ENCODE measurements at regions not wholly inside any gene's neighbourhood (a gene's known extent, or its start where the extent isn't known, plus 50 kb on each side); places are given as distances from the start of the nearest gene placed in this dataset.

DNA sequence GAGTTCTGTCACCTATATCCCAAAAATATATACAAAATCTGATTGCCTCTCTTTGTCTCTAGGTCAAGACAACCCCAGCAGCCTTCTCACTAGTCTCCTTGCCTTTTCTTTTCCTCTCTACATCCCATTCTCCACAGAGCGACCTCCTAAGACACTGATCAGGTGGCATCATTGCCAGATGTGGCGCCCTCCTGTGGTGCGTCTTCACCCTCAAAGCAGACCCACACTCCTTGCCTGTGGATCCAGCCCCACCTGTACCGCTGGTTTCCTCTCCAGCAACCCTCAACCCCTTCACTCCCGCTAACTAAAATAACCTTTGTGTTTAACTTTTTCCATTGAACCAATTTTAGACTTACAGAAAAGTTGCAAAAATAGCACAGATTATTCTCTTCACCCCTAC, 273.3 kb downstream of the GLI2 start:
- intact Hi-C loops (cut with micrococcal nuclease): no loop called here
- DNase-seq (no peak), ATAC-seq (no peak)

DNA sequence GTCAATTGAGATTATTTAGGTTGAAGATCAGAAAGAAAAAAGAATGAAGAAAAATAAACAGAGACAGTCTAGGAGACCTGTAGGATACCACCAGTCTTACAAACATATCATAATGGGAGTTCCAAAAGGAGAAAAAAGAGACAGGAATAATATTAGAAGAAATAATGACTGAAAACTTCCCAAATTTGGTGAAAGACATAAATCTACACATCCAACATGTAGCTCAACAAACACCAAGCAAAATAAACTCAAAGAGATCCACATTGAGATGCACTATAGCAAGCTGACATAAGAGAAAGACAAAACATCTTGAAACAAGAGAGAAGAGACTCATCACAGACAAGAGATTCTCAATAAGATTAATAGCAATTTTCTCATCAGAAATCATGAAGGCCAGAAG, 274.0 kb downstream of the TFCP2L1 start:
- no peak for DNase-seq
- intact Hi-C loops (cut with micrococcal nuclease): no loop called here

DNA sequence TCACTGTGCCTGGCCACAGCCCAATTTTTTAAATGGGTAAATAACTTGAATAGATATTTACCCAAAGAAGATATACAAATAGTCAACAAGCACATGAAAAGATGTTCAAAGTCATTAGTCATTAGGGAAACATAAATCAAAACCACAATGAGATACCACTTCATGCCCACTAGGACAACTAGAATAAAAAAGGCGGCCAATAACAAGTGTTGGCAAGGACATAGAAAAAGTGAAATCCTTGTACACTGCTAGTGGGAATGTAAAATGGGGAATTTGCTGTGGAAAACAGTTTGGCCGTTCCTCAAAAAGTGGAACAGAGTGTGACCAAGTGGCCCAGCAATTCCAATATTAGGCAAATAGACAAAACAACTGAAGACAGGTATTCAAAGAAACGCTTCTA, 270.1 kb downstream of the TFCP2L1 start:
- intact Hi-C loops (cut with micrococcal nuclease): no loop called here

More for the DNA sequence above, 274.0 kb downstream of the TFCP2L1 start:
- no peak for ATAC-seq

DNA sequence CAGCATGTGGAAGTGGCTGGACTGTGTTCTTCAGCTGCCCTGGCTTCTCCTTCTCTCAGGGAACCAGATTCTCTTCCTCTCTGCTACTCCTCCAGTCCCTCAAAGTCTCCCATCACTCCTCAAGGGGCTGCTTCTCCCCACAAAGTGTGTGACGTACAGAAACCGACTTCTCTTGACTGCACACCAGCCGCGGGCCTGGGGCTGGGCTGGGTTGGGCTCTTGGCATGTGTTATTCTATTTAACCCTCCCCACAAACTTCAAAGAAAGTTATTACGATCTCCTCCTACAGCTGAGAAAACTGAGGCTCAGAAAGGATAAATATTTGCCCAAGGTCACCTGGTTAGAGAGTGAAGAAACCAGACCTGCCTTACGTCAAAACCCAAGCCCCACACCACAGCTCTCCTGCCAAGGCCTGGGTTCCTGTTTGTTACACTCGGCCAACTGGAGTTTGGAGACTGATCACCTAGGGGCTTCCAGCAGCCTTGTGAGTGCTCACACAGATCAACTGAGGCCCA, 269.0 kb downstream of the TFCP2L1 start:
- intact Hi-C loops (cut with micrococcal nuclease): no loop called here
- ATAC-seq (no peak), DNase-seq (no peak)

More for the DNA sequence above, 270.1 kb downstream of the TFCP2L1 start:
- DNase-seq (no peak), ATAC-seq (no peak)

DNA sequence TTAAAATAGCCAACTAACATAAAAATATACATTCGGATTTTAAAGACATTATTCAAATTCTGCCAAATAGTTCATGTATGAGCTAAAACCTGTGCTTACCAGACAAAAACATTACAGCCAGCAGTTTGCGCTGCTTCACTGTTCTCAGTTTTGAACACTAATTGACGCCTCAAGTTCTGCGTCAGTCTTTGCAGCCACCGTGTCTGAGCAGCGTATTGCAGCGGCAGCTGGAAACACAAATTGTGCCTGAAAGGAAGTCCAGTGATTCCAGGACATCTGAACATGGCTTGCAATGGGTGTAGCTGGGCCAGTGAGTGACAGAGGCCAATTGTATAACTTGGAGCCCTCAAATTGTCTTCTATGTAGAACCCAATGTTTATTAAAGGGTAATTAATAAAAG, 267.6 kb downstream of the TFCP2L1 start:
- DNase-seq (no peak), ATAC-seq (no peak)
- intact Hi-C loops (cut with micrococcal nuclease): no loop called here

DNA sequence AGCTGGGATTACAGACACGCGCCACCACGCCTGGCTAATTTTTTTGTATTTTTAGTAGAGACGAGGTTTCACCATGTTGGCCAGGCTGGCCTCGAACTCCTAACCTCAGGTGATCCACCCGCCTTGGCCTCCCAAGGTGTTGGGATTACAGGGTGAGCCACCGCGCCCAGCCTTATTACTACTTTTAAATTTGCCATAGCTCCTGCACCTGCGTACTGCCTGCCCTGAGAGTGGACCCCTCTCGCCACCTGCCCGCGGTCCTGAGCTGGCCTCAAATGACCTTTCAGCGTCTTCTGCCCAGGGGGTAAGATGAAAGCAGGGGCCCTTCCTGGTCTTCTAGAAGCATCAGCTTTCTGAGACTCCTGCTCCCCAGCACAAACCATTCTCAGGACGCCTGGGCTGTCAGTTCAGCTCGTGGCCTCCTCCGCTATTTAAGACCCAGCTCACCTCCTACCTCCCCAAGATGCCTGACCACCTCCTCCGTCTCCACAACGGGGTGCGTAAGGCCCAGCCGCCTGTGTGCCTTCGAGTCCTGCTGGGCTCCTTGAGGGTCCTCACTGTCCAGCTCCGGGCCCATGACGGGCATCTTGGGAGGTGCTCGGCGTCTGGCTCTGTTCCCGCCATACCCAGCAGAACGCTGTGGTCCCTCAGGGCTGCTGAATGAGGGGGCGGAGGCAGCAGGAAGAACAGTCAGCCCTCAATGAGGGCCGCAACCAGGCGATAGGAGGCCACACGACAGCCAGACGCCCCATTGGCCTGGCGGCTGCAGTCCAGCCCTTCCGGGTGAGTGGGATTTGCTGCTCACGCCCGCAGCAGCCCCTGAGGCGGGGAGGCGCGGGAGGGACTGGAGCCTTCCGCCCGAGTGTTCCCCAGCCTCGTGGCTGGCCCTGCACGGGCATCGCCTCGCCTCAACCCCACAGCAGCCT, 266.6 kb downstream of the TFCP2L1 start:
- peak; percentile 50 for DNase-seq
- ATAC-seq: peak; percentile 82
- intact Hi-C loops (cut with micrococcal nuclease): no loop called here

DNA sequence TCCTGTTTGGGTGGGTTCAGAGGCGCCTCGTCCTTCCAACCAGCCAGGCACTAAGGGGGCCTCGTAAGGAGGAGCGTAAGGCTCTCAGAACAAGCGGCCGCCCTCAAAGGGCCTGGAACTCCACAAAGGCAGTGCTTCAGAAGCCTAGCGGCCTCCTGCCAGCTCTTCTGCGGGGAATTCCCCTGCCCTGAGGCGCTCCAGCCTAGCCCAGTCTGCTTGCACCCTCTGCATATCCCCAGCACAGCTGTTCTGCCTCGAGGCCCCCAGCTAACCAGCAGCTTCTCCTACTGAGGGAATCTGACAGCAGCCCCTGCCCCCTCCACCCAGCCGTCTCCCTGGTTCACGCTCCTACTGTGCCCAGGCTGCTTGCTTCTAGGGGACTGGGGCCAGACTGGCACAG, 265.9 kb downstream of the TFCP2L1 start:
- ATAC-seq: peak; percentile 63
- peak; percentile 34 for DNase-seq
- intact Hi-C loops (cut with micrococcal nuclease): no loop called here

DNA sequence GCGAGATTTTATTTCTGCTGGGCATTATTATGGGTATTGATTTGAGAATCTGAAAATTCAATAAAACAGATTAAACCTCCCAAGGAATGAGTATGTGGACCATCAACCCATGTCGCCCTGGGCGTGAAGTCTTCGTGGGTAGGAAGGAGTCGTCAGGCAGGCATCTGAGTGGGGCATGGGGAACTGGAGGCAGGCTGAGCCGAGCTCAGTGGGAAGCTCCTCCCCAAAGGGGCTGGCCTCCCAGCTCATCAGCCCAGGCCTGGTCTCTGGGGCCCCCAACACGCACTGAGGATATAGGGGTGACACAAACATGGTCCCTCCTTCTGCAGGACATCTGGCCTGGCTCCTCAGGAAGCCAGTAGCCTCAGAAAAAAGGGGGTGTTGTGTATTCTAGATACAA, 265.2 kb downstream of the TFCP2L1 start:
- ATAC-seq (no peak), DNase-seq (no peak)
- intact Hi-C loops (cut with micrococcal nuclease): no loop called here

DNA sequence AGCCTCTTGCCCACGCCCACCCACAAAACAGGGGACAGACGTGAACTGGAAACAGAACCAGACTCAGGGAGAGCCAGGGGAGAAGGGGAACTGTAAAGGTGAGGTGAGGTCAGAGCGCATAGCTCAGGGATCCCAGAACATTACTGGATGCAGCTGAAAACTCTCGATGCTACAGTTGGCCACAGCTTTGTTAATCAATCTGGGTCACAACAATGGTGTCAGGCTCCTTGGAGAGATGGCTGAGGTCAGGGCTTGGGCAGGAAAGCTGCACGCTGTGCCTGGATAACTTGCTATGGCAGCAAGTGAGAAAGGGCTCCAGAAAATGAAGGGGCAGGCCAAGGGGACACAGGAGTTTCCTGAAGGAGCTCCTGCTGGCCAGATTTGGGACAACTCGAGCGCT, 263.3 kb downstream of the TFCP2L1 start:
- intact Hi-C loops (cut with micrococcal nuclease): no loop called here
- DNase-seq: no peak
- no peak for ATAC-seq

DNA sequence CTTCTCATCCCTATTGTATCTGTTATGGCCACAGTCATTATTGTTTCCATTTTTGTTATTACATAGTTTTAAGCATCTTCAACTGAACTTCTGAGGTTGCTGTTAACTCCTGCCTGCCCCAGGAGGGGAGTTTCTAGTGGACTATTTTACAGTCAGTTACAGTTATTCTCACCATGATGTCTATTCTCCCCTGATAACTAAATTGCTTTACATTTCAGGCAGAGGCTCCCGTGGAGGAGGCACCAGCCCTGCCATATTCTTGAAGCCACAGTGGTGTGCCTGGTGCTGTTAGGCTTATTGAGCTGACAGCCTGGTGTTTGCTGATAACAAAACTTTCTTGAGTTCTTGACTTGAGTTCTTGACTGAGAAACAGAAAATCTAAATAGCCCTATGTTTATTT, 256.4 kb downstream of the TFCP2L1 start:
- no peak for DNase-seq
- intact Hi-C loops (cut with micrococcal nuclease): no loop called here
- ATAC-seq: no peak

DNA sequence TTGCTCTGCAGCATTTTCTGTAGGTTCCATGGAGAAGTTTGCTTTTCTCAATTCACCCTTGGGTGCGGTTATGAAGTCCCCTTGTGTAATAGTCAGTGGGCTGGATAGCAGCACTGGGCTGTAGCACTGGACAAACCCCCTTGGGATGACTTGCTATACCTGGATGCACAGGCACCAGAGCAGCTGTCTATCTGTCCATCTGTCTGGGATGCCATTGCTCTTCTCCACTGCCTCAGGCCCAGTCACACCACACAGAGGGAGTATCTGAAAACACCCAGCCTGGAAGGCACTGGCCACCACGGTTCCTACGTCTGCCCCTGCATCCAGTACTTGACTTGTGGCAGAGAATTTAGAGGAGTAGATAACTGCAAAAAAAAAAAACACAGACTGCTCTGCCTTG, 254.5 kb downstream of the TFCP2L1 start:
- DNase-seq (no peak), ATAC-seq (no peak)
- intact Hi-C loops (cut with micrococcal nuclease): no loop called here

DNA sequence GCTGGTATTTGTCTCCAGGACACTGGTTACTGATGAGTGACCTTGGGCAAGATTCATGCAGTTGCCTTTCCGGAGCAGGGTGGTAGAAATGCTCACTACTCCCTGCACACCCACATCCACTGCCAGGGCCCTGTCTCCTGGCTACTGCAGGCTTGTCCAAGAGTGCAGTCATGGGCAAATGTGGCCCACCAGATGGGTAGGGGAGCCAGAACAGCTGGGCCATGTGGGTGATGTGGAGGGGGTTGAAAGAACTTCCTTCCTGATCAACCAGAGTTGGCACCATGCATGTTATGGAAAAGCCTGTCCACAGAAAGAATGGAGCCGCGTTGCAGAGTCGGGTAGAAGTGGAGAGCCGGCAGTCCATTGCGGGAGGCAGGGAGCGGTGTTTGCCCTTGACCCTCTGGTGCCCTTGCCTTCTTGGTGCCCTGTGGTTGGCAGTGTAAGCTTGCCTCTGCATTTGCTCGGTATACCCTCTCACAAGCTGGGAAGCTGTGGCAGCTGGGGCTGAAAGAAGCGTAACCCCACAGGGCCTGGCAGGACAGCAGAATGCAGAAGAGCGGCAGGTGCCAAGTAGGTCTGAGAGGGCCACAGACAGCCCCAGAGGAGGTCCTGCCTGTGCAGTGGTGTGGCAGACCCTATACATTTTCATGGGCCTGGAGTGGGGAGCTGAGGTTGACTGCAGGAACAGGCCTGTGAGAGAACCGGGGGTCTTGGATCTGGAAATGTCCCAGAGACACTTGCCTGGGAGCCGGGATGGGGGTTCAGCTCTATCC, 253.2 kb downstream of the TFCP2L1 start:
- ATAC-seq: no peak
- intact Hi-C loops (cut with micrococcal nuclease): no loop called here
- no peak for DNase-seq

DNA sequence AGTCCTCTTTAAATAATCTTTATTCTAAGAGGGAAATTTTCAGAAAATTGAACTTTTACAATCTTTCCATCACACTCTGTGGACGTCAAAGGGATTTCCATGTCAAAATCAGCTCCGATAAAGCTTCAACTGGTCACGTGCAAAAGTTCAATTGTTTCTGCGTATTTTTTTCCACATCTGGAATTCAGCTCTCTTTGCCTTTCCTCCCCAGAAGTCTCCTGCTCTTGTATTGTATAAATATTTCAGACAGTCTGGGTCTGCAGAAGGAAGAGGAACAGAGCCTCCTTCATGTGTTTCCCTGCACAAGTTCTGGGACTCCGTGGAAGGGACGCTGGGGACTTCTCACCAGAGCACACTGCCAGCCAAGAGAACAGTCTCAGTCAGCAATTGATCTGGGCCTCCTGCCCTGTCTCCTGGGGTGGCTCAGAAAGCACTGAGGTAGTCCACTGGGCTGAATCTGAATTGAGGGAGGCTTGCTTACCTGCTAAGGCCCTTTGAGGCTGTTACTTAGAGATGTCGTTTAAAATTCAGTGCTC, 251.5 kb downstream of the TFCP2L1 start:
- DNase-seq: no peak
- intact Hi-C loops (cut with micrococcal nuclease): no loop called here
- ATAC-seq: no peak

DNA sequence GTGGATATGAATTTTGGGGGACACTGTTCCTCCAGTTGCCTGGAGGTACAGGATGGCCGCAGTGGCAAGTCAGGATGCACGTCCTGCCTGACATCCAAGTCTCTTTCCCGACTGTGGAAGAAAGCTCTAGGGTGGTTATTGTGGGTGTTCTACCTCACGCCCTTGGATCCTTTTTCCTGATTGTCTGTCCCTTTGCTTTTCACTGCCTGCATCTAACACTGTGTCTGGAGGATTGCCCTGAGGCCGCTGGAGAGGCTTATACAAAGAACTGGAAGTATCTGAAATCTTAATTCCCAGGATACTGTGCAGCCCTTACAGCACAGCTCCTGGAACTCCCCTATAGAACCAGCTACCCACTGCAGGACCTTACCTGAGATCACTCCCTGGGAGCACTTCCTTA, 250.5 kb downstream of the TFCP2L1 start:
- DNase-seq (no peak), ATAC-seq (no peak)
- intact Hi-C loops (cut with micrococcal nuclease): no loop called here

DNA sequence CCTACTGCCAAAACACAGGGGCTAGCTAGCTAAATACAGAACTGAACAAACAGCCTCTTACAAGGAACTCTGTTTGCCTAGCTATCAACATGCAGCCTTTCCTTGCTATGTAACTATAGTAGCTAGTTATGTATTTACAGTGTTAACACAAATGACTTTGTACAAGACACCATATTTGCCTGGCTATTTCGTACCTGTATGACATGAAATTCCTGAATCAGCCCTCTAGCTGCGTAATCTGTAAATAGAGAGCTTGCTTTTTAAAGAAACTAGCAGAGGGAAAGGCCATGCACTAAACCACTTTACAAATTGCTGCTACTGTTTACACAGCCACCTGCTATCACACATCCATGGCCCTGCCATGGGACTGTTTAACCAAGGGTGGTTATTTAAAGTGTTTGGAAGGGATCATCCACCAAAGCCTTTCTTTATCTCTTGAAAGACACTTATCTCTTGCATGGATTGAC, 248.7 kb downstream of the TFCP2L1 start:
- intact Hi-C loops (cut with micrococcal nuclease): no loop called here
- DNase-seq: no peak
- ATAC-seq: no peak

DNA sequence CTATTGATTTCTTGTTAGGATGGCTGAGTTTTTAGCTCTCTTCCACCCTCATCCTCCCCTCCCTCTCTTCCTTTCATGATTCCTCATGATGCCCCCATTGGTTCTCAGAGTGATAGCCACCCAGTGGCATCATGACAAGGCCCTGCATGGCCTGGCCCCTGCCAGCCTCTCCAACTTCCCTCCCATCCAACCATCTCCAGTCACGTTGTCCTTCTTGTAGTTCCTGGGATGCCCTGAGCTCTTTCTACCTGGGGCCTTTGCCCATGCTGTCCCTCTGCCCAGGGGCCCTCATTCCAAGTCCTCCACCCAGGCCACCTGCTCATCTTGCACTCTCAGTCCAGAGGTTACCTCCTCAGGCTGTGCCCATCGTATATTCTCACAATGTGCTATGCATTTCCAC, 247.5 kb downstream of the TFCP2L1 start:
- no peak for DNase-seq
- ATAC-seq: no peak
- intact Hi-C loops (cut with micrococcal nuclease): no loop called here

DNA sequence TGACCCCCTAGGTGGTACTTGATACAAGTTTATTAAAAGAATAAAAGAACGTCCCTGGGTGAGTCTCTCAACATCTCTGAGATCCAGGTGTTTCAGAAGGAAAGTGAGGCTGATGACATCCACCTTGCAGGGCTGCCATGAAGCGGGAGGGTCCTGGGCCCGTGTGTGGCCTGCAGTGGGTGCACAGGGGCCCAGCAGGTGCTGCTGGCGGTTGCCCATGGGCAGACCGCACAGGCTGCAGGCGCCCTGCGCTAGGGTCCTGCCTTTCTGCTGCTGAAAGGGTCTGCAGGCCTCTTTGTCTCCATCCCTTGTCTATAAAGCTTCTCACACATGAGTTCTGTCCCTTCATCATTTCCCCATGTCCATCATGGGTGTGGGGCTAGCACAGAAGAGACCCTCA, 247.0 kb downstream of the TFCP2L1 start:
- intact Hi-C loops (cut with micrococcal nuclease): no loop called here
- no peak for ATAC-seq
- DNase-seq: no peak

DNA sequence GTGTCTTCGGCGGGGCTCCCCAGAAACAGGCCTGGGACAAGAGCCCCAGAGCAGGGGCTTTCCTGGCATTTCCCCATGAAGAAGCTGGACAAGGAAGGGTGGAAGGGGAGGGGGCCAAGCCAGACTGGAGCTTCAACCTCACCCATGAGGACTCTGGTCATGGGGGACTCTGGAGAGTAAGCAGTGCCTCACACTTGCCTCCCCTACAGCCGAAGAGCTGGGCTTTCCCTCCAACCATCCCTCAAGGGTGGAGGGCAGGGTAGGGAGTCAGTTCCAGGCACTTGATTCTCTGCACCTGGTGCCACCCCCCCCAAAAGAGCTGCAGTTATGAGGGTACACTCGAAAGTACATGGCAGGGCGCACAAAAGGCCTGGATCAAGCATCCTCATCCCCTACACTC, 246.6 kb downstream of the TFCP2L1 start:
- no peak for DNase-seq
- intact Hi-C loops (cut with micrococcal nuclease): no loop called here
- ATAC-seq: no peak

DNA sequence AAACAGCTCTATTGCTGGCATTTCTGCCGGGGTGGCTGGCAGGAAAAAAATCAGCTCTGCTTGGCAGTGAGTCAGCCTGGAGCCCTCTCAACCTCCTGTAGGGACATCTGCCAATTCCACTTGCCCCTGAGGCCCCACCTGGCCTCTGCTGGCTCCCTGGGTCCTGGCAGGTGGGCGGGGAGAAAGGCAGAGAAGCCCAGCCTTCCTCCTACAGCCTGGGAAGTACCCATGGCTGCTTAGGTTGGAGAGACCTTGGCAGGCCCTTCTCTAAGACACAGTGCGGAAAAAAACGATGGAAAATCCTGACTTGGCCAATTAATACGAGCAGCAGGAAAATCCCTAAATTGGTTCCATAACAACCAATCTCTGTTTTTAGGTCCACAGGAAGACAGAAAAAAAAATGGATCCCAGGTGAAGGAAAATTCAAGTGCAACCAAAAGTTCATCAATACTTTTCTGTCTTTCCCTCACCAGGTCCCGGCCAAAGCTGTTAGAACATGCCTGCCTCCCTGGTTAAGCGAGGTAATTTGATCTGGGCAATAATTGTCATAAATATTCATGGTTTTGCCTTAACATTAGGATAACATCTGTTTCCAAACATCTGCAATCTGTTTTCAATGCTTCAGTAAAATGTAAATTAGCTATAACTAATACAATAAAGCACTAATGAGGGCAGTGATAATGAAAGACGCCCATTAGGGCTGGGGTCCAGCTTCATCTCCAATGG, 245.9 kb downstream of the TFCP2L1 start:
- ATAC-seq: peak; percentile 42
- no peak for DNase-seq
- intact Hi-C loops (cut with micrococcal nuclease): no loop called here
